ENCODE measurements at regions not wholly inside any gene's neighbourhood (a gene's known extent, or its start where the extent isn't known, plus 50 kb on each side); places are given as distances from the start of the nearest gene placed in this dataset.

- Histone ChIP-seq H3K4me2 (ENCODE audit: insufficient read depth, low read length, poor library complexity, severe bottlenecking) (no peak overlapping the region), H2AK5ac (ENCODE audit: low read depth, low read length) (no peak overlapping the region), H2BK120ac (ENCODE audit: low read depth, low read length) (no peak overlapping the region), H3K79me1 (ENCODE audit: low read depth, low read length) (no peaks in the 10 kb centered on the region), H3K23ac (ENCODE audit: low read depth, low read length, poor library complexity) (no peak overlapping the region), H2BK15ac (ENCODE audit: low read length) (no peak overlapping the region), H2BK12ac (ENCODE audit: low read length) (no peak overlapping the region), H3K27ac (replicated peaks; ENCODE audit: low read length) (no peak overlapping the region), H3K4me3 (ENCODE audit: low read length in 2 of 2) (no peak overlapping the region), H3K4me1 (ENCODE audit: control insufficient read depth in 2 of 2, insufficient read depth in 1 of 2, low read depth in 1 of 2, low read length in 2 of 2) (peaks cover 0 to 4% of the 10 kb centered on the region in 2 donors), H4K8ac (ENCODE audit: low read depth, low read length) (no peak overlapping the region), H2BK5ac (ENCODE audit: low read length) (no peak overlapping the region), H2AFZ (ENCODE audit: low read length) (no peak overlapping the region), H3K4ac (ENCODE audit: low read length) (no peak overlapping the region), H3K27me3 (ENCODE audit: control insufficient read depth in 3 of 3, insufficient read depth in 3 of 3, low read depth in 1 of 3, low read length in 3 of 3) (no peaks in the 10 kb centered on the region), H3K9ac (ENCODE audit: low read depth, low read length, poor library complexity) (no peak overlapping the region), H3K18ac (ENCODE audit: low read length) (no peak overlapping the region), H4K91ac (ENCODE audit: low read depth, low read length, poor library complexity) (no peak overlapping the region), H3K9me3 (replicated peaks in 1 of 2; ENCODE audit: control insufficient read depth in 2 of 2, insufficient read depth in 1 of 2, low read depth in 1 of 2, low read length in 2 of 2) (no peaks in the 10 kb centered on the region), H3K14ac (ENCODE audit: low read length) (no peak overlapping the region), H3K36me3 (replicated peaks in 1 of 2; ENCODE audit: control insufficient read depth in 2 of 2, insufficient read depth in 2 of 2, low read length in 2 of 2) (no peaks in the 10 kb centered on the region)
- no peak for DNase-seq (ENCODE audit: low spot score)
- no CpG with 5 or more reads among the region's 3 CpGs for WGBS, 2 donors (ENCODE audit: extremely low coverage in 2 of 2, insufficient read length in 2 of 2, insufficient replicate concordance in 1 of 2)
These were observed 121.7 kb upstream of the TPM1 start for GRCh38 chr15:62920682-62921502.

GRCh38 chr15:62922514-62922913, 120.0 kb upstream of the TPM1 start:
- H3K27ac ChIP-seq (replicated peaks; ENCODE audit: low read length), result no peak overlapping the region
- no peak overlapping the region for H3K4me3 ChIP-seq (ENCODE audit: low read length in 2 of 2)
- H3K4me1 ChIP-seq (ENCODE audit: control insufficient read depth in 2 of 2, insufficient read depth in 1 of 2, low read depth in 1 of 2, low read length in 2 of 2), result peaks cover 0 to 4% of the 10 kb centered on the region in 2 donors
- H2BK5ac ChIP-seq (ENCODE audit: low read length), result no peak overlapping the region
- H3K23ac ChIP-seq (ENCODE audit: low read depth, low read length, poor library complexity), result no peak overlapping the region
- H2AK5ac ChIP-seq (ENCODE audit: low read depth, low read length), result no peak overlapping the region
- H3K27me3 ChIP-seq (ENCODE audit: control insufficient read depth in 3 of 3, insufficient read depth in 3 of 3, low read depth in 1 of 3, low read length in 3 of 3), result no peaks in the 10 kb centered on the region
- H3K9me3 ChIP-seq (replicated peaks in 1 of 2; ENCODE audit: control insufficient read depth in 2 of 2, insufficient read depth in 1 of 2, low read depth in 1 of 2, low read length in 2 of 2), result no peaks in the 10 kb centered on the region
- no peak overlapping the region for H4K91ac ChIP-seq (ENCODE audit: low read depth, low read length, poor library complexity)
- no peak overlapping the region for H2AFZ ChIP-seq (ENCODE audit: low read length)
- H3K9ac ChIP-seq (ENCODE audit: low read depth, low read length, poor library complexity), result no peak overlapping the region
- H4K8ac ChIP-seq (ENCODE audit: low read depth, low read length), result no peak overlapping the region
- no peak overlapping the region for H3K4me2 ChIP-seq (ENCODE audit: insufficient read depth, low read length, poor library complexity, severe bottlenecking)
- no CpG with 5 or more reads among the region's 3 CpGs for WGBS, 2 donors (ENCODE audit: extremely low coverage in 2 of 2, insufficient read length in 2 of 2, insufficient replicate concordance in 1 of 2)
- no peak overlapping the region for H2BK12ac ChIP-seq (ENCODE audit: low read length)
- no peaks in the 10 kb centered on the region for H3K36me3 ChIP-seq (replicated peaks in 1 of 2; ENCODE audit: control insufficient read depth in 2 of 2, insufficient read depth in 2 of 2, low read length in 2 of 2)
- H2BK120ac ChIP-seq (ENCODE audit: low read depth, low read length), result no peak overlapping the region
- no peak overlapping the region for H3K18ac ChIP-seq (ENCODE audit: low read length)
- H2BK15ac ChIP-seq (ENCODE audit: low read length), result no peak overlapping the region
- no peaks in the 10 kb centered on the region for H3K79me1 ChIP-seq (ENCODE audit: low read depth, low read length)
- no peak for DNase-seq (ENCODE audit: low spot score)
- H3K4ac ChIP-seq (ENCODE audit: low read length), result no peak overlapping the region
- no peak overlapping the region for H3K14ac ChIP-seq (ENCODE audit: low read length)

- no peaks in the 10 kb centered on the region for H3K79me1 ChIP-seq (ENCODE audit: low read depth, low read length)
- no peak overlapping the region for H3K4ac ChIP-seq (ENCODE audit: low read length)
- H3K36me3 ChIP-seq (replicated peaks in 1 of 2; ENCODE audit: control insufficient read depth in 2 of 2, insufficient read depth in 2 of 2, low read length in 2 of 2), result no peaks in the 10 kb centered on the region
- H3K4me1 ChIP-seq (ENCODE audit: control insufficient read depth in 2 of 2, insufficient read depth in 1 of 2, low read depth in 1 of 2, low read length in 2 of 2), result peaks cover 0 to 5% of the 10 kb centered on the region in 2 donors
- no peak overlapping the region for H3K23ac ChIP-seq (ENCODE audit: low read depth, low read length, poor library complexity)
- no peak overlapping the region for H2BK12ac ChIP-seq (ENCODE audit: low read length)
- no peak overlapping the region for H2BK5ac ChIP-seq (ENCODE audit: low read length)
- no peaks in the 10 kb centered on the region for H3K9me3 ChIP-seq (replicated peaks in 1 of 2; ENCODE audit: control insufficient read depth in 2 of 2, insufficient read depth in 1 of 2, low read depth in 1 of 2, low read length in 2 of 2)
- H3K4me2 ChIP-seq (ENCODE audit: insufficient read depth, low read length, poor library complexity, severe bottlenecking), result no peak overlapping the region
- H3K9ac ChIP-seq (ENCODE audit: low read depth, low read length, poor library complexity), result no peak overlapping the region
- no peak overlapping the region for H2AK5ac ChIP-seq (ENCODE audit: low read depth, low read length)
- WGBS, 2 donors (ENCODE audit: extremely low coverage in 2 of 2, insufficient read length in 2 of 2, insufficient replicate concordance in 1 of 2), result no CpG with 5 or more reads among the region's 8 CpGs
- no peak overlapping the region for H4K91ac ChIP-seq (ENCODE audit: low read depth, low read length, poor library complexity)
- no peak overlapping the region for H3K14ac ChIP-seq (ENCODE audit: low read length)
- H3K4me3 ChIP-seq (ENCODE audit: low read length in 2 of 2), result no peak overlapping the region
- H3K27ac ChIP-seq (replicated peaks; ENCODE audit: low read length), result no peak overlapping the region
- no peak overlapping the region for H2BK120ac ChIP-seq (ENCODE audit: low read depth, low read length)
- no peak for DNase-seq (ENCODE audit: low spot score)
- no peak overlapping the region for H2BK15ac ChIP-seq (ENCODE audit: low read length)
- H4K8ac ChIP-seq (ENCODE audit: low read depth, low read length), result no peak overlapping the region
- H3K18ac ChIP-seq (ENCODE audit: low read length), result no peak overlapping the region
- H2AFZ ChIP-seq (ENCODE audit: low read length), result no peak overlapping the region
- no peaks in the 10 kb centered on the region for H3K27me3 ChIP-seq (ENCODE audit: control insufficient read depth in 3 of 3, insufficient read depth in 3 of 3, low read depth in 1 of 3, low read length in 3 of 3)
These were observed 116.7 kb upstream of the TPM1 start for GRCh38 chr15:62925875-62926274.

- Histone ChIP-seq H3K4me3 (ENCODE audit: low read length in 2 of 2) (no peak overlapping the region), H3K9me3 (replicated peaks in 1 of 2; ENCODE audit: control insufficient read depth in 2 of 2, insufficient read depth in 1 of 2, low read depth in 1 of 2, low read length in 2 of 2) (no peaks in the 10 kb centered on the region), H3K4me2 (ENCODE audit: insufficient read depth, low read length, poor library complexity, severe bottlenecking) (no peak overlapping the region), H3K4ac (ENCODE audit: low read length) (no peak overlapping the region), H4K91ac (ENCODE audit: low read depth, low read length, poor library complexity) (no peak overlapping the region), H2BK12ac (ENCODE audit: low read length) (no peak overlapping the region), H2AFZ (ENCODE audit: low read length) (no peak overlapping the region), H2BK15ac (ENCODE audit: low read length) (no peak overlapping the region), H3K27ac (replicated peaks; ENCODE audit: low read length) (no peak overlapping the region), H3K27me3 (ENCODE audit: control insufficient read depth in 3 of 3, insufficient read depth in 3 of 3, low read depth in 1 of 3, low read length in 3 of 3) (no peaks in the 10 kb centered on the region), H2BK120ac (ENCODE audit: low read depth, low read length) (no peak overlapping the region), H3K9ac (ENCODE audit: low read depth, low read length, poor library complexity) (no peak overlapping the region), H3K18ac (ENCODE audit: low read length) (no peak overlapping the region), H2AK5ac (ENCODE audit: low read depth, low read length) (no peak overlapping the region), H2BK5ac (ENCODE audit: low read length) (no peak overlapping the region), H3K14ac (ENCODE audit: low read length) (no peak overlapping the region), H4K8ac (ENCODE audit: low read depth, low read length) (no peak overlapping the region), H3K4me1 (ENCODE audit: control insufficient read depth in 2 of 2, insufficient read depth in 1 of 2, low read depth in 1 of 2, low read length in 2 of 2) (peaks cover 0 to 2% of the 10 kb centered on the region in 2 donors), H3K79me1 (ENCODE audit: low read depth, low read length) (no peaks in the 10 kb centered on the region), H3K23ac (ENCODE audit: low read depth, low read length, poor library complexity) (no peak overlapping the region), H3K36me3 (replicated peaks in 1 of 2; ENCODE audit: control insufficient read depth in 2 of 2, insufficient read depth in 2 of 2, low read length in 2 of 2) (no peaks in the 10 kb centered on the region)
- no peak for DNase-seq (ENCODE audit: low spot score)
These were observed 115.4 kb upstream of the TPM1 start for GRCh38 chr15:62927196-62927595.
